GM18520 (cell line): ENCODE measurements at regions not wholly inside any gene's neighbourhood (a gene's known extent, or its start where the extent isn't known, plus 50 kb on each side); places are given as distances from the start of the nearest gene placed in this dataset.

ENCODE experiments used
- ATAC-seq: cut with Tn5 transposase; IDR thresholded peaks from one replicate; pipeline ENCODE4 v1.9.1; 2021; ENCODE audit not compliant: unreplicated experiment

DNA sequence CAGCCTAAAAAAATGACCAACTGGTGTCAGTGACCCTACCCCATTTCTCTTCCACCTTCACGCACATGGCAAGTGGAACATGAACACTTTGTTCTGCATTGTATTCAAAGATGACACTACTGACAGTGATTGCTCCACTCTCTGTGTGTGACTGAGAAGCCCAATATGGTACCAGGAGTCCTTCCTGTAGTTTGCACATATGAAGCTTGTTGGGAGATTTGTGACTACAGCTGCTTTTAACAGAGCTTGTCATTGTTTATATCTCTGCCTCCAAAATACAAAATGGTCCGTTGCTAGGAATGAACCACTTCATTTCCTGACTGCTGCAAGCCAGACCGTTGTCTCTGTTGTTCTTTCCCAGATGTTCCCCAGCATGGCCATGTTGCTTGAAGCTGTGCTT lies 140.3 kb upstream of the TCF21 start:
- ATAC-seq: no peak

DNA sequence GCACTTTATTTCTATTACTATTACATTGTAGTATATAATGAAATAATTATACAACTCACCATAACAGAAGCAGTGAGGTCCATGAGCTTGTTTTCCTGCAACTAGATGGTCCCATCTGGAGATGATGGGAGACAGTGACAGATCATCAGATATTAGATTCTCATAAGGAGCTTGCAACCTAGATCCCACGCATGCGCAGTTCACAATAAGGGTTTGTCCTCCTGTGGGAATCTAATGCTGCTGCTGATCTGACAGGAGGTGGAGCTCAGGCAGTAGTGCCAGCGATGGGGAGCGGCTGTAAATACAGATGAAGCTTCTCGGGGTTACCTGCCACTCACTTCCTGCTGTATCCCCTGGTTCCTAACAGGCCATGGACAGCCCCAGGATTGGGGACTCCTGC lies 139.5 kb upstream of the TCF21 start:
- ATAC-seq: no peak

DNA sequence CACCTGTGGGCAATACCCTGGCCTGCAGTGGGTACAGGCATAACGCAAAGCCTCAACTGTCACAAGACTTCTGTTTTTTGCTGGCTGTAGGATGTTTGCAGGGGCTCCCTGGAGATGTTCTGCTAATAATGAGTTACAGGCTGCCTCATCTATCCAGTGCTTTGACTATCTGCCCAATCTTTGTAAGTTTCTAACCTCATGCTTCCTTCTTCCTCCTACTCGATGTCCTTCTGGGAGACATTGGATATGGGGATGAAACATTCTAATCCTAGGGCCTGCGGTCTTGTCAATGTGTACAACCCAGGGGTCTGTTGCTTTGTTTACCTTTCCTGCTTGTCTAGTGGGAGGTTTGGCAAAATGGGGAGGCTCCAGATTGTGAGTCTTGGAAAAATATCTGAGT lies 136.8 kb upstream of the TCF21 start:
- ATAC-seq: no peak

DNA sequence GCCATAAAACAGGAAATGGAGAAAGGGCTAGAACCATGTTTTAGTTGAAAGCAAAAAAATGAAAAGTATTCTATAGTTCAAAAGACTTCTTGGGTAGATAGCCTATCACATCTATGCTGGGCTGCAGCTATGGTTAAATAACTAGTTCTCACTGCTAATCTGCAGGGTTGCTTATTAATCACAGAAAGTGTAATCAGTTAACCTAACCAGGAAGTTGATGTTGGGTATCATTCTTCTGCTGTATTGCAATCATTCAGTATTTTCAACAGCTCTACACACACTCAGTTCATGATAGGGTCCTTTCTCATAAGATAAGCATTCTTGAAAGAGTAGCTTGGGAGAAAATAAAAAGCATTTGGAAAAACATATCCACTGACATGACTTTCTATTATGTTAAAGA lies 135.2 kb upstream of the TCF21 start:
- no peak for ATAC-seq

DNA sequence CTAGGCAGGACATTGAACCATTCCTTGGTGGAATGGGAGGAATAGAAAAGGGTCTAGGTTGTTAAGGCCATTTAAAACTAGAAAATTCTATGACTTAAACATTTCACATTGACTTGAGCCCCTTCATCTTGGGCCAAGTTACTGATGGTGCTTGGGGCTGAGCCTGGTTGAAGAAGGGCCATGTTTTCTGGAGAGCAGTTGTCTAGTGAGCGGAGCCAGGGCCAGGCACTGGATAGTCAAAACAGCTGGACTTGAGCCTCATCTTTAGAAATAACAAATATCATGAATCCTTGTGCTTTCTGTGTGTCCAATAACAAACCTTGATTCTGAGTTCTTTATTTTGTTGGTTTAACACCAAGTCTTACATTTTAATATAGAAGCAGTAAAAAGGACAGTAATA lies 134.6 kb upstream of the TCF21 start:
- no peak for ATAC-seq

DNA sequence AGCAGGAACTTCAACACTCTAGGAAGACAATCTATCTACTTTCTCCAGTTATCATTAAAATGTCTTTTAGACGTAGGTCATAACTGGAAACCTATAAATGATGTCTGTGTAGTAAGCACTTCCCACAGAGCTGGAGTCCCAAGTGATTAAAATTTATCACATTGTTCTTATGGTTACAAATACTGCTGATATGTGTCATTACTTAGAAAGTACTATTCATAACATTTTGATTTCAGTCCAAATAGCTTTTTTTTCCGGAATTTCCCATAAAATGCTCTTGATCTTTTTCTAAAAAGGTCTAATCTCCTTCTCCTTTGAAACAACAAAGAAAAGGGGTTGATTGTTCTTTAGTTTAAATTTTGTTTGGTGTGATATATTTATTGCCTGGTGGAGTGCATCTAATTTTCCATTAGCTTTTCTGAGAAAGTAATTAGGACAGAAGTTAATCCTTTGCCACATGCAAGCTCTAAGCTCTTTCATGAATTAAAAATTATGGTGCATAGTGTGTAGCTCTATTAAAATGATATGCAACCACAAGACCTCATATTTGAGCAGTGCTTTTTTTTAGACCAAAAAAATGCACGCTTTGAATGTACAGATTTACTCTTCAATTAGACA lies 132.7 kb upstream of the TCF21 start:
- ATAC-seq: no peak

DNA sequence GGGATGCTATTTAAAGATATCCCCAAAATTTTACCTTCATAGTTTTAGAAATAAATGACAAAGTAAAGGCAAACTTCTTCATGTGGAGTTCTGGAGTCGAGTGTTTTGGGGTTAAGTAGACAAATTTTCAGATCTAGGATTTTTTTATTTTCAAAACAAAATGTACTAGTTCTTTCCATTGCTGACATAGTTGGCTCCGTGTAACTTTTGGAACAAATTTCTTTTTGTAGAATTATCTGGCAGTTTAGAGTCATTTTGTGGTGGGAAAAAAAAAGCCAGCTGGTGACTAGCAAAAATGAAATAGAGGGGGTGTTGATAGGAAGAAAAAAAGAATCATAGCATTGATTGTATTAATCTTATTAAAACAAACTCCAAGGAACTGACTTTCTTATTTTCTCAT lies 131.6 kb upstream of the TCF21 start:
- ATAC-seq: no peak

DNA sequence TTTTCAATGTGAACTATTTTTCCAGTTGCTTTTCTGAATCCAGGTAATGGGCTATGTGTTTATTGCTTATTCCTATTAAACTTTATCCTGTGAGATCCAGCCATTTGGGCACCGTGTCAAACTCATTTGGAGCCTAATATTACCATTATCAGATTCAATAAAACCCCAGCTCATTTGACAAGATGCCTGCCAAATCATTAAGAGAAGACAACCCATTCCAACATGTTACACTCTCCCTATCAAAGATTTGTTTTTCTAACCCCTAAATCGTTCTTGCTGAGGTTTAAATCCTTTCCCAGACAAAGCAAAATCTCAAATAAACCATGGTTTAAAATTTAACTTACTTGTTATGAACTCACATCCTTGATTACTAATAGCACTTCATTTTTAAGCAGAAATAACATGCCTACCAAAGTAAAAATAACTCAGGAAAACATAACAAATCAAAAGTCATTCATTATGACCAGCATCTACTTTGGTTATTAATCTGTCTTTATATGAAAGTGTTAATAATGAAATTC lies 130.0 kb upstream of the TCF21 start:
- ATAC-seq: no peak

DNA sequence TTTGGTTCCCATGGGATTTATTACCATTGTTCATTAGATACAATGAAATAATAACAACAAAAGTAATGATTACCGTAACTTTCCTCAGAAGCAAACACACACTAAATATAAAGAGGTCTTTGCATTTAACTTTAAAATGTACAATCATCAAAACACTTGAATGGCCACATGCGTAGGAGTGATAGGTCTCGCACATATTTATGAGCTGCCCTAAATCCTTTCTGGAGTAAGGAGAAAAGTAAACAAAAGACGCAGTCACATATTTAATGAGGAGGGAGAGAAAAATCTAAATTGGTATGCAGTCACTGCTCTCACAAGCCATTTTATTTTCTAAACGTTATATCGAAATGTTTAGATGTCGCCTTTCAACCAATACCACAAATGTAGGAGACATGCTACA lies 129.4 kb upstream of the TCF21 start:
- ATAC-seq: no peak

DNA sequence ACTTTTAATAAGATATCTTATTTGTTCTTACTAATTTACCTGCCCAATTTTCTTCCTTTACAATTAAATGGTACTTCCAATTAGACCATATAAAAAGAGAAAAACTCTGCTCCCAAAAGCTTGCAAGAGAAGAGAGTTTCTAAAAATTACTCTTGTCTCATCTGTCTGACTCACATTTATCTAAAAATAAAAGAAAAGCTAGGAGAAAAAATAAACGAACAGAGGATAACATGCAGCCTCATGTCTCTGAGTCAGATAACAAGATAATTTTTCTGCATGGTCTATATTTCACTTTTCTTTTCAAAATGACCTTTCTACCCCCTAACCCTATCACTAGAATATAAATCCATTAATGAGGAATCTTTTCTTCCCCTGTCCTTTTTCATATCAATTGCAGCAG lies 127.2 kb upstream of the TCF21 start:
- no peak for ATAC-seq

DNA sequence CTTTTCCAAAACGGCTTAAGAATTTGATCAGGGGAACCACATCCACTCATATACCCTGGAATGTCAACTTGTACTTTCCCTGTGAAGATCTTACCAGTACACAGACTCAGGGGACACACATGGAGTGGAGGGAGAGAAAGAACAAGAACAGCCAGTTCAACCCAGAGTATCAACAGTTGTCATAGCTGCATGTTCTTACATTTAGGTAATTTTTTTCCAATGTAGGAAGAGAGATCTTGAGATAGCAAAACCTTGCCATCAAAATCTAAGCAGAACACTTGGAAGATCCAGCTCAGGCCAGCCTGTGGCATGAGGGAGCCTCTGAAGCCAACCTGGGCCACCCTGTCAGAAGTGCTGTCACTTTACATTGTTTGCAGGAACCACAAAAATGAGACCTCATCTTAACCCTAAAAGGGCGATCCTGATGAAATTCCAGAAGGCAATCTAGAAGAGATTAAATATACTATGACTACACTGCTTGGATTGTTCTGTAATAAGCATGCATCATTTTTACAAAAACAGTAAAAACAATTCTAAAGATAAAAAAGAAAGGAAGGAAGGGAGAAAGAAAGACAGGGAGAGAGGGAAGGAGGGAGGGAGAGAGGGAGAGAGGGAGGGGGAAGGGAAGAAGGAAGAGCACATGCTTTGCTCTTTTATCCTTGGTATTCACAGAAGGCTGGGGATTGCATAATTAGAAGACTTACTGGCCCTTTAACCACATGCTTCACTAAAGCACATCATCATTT lies 124.7 kb upstream of the TCF21 start:
- ATAC-seq: no peak

DNA sequence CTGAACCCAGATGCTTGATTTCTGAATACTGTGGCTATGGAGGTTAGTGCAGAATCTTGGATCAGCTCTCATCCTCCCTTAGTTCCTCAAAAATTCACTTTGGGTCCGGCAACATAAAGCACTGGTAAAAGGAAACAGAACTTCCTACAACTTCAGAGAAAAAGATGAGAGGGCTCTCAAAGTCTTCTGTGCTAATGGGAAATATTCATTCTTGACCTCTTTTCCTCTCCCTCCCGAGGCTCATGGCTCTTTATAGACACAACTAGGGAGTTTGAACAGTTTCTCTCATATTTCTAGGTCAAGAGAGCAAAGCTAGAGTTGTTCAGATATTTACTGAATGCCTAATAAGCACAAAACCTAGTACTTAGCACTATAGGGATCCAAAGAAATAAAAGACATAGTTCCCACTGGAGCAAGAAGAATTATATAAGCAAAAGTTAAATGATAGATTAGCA lies 124.1 kb upstream of the TCF21 start:
- no peak for ATAC-seq

DNA sequence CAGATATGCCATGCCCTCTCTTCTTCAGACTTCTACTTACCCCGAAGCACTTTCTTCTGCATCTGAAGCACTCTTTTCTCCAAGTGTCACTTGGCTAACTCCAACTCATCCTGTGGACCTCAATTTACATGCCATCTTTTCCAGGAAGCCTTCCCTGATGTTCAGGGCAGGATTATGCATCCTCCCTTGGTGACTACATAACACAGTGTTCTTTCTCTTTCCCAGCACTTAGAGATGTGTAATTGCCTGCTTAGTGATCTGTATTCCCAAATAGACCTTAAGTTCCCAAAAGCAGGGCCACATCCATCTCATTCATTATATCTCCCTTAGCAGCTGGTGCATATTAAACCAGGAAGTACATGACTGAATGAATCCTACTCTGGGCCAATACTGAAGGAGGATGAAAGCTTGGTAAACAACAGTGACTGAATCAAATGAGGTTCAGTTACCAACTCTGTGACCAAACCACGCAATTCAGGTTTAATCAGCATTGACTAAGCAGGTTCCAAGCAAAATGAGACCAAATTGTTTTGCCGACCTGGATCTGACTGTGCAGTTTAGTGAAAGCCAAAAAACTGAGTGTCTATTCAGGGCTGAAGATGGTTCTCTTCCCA lies 121.4 kb upstream of the TCF21 start:
- no peak for ATAC-seq

DNA sequence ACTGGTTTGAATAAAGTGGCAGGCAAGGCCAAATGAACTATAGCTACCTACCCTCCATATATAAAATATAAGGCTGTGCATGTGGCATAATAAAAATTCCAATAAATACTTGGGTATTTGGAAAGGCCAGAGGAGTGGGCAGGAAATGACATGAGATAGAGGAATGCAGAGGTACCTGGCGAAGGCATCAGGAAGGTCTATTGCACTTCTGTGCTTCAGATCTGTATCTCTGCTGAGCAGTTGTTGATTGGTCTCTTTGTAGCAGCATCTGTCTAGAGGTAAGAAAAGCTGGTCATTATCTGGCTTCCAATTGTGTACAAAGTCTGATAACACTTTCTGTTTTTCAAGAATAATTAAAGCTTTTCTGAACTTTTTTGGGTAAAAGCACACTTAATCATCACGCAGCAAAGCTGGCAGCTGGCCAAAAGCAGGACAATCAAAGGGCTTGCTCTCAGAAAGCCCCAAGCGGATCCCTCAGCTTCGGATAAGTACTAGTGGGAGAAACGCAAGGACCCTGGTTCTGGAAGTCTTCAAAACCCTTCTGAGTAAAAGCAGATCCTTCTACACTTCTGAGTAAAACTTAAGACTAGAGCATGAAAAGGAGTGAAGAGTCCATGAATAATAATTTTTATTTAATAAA lies 120.1 kb upstream of the TCF21 start:
- ATAC-seq: no peak

DNA sequence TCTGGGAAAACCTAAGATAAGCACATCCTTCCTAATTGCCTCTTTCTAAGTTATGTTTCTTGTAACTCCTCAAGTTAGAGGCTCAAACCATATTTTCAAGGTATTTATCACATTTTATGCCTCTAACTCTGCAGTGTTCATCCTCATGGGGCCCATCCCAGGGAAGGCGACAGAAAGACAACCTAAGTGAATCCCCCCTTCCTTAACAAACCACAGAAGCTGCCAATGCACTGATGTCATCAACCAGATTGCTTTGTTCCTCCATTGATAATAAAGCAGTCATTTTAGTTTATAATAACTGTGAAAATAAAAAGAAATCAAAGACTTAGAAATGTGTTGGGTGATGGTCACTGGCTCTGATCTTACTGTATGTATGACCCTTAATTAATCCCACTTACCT lies 119.5 kb upstream of the TCF21 start:
- no peak for ATAC-seq

DNA sequence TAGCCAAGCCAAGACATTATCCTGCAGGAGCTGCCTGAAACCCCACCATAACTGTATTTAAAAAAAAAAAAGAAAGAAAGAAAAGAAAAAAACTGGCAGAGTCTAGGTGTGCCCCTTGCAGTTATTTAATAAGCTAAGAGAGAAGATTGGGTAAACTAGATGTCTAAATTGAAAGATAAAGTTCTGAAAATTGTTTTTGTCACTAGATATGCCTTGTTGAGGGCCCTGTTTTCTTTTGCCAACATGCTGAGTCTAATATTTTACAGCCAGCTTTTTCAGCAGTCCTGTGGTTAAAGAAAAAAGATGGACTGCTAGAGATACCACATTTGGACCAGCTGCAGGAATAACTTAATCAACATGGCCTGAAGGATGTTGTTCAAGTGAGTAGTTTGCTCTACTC lies 116.3 kb upstream of the TCF21 start:
- ATAC-seq: no peak

DNA sequence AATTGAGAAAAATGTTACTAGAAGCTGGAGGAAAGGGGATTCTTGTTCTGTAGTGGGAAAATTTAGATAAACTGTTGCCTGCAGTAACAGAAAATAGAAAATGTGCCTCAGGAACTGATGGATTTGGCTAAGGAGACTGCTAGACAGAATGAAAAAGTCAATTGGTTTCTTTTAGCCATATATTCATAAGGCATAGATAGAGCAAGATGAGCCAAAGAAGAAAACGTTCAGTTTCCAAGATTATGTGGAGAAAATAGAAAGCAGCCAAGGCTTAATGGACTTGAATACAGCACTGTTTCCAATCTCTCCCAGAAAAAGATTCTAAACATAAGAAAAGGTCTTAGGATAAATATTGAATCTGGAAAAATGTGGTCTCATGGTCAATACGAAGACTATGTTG lies 115.1 kb upstream of the TCF21 start:
- ATAC-seq: no peak

DNA sequence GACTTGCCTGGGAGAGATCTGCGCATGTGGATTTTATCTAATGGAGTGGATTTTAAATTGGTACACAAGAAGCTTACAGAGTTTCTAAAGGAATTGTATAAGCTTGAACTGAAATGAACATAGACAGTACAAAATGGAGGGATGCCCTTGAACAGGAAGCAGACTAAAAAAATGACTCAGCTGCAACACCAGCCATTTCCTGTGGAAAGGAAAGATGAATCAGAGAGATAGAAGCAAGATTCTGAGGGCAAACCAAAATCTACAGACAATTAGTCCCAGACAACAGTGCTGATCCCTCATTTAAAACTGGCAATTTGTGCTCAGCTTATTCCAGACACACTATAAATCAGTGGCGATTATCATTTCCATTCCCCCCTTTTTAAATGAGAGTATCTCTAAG lies 114.6 kb upstream of the TCF21 start:
- no peak for ATAC-seq

DNA sequence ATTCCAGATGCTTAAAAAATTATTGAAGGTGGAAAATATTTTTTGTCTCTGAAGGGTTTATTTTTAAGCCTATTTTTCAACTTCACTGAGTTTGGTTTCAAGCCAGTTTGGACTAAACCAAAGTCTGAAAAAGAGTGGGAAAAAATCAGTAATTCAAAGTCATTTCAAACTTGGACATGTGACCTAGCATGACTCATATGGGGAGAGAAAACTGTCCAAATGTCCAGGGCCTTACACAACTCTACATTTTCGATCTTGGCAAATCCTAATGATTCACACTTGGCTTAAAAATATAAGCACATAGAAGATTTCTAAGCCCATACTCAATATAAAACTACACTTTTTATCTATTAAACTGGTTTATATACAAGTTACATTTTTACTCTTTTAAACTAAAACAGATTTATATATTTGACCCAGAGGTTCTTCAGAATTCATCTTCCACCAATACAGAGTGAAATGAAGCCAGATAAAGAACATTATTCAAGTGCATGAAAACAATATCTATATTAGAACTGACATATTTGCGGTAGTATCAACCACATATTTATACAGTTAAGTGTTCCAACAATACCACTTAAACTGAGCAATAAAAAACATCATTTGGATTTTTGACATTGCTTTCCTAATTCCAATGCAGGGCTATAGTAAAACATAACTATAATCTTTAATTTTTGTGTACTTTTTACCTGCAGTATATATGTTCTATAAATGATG lies 110.3 kb upstream of the TCF21 start:
- ATAC-seq: no peak

DNA sequence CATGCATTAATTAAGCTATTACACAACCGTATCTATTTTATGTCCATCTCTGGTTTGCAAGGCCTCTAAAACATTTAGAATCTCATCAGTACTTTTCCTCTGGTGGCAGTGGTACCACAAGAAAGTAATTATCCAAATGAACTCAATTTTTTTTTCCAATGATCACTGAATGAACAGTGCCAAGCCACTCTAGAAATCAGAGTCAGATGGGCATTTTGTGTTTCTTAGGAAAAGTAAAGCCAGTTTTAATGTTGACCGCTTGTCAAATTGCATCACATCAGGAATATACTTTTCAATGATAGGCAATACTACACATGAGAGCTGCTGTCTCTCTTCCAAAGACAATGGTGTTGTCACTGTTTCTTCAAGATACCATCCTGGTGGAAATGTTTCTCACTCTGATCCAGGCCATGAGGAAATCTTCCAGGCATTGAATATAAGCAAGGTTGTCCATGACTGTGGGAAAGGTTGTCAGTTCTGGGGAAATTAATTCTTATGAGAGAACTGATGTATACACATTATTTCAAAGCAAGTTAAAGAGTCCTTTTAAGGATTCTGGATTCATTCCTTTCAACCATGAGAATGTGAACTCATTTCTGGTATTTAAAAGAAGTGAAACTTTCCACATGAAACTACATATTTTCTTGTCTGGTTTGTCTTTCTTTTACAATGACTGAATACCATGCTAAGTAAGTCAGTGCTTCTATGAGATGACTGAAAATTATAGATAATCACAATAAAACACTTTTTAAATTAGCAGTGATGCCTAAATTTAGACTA lies 108.8 kb upstream of the TCF21 start:
- no peak for ATAC-seq
